ENCODE measurements at regions not wholly inside any gene's neighbourhood (a gene's known extent, or its start where the extent isn't known, plus 50 kb on each side); places are given as distances from the start of the nearest gene placed in this dataset.

DNA sequence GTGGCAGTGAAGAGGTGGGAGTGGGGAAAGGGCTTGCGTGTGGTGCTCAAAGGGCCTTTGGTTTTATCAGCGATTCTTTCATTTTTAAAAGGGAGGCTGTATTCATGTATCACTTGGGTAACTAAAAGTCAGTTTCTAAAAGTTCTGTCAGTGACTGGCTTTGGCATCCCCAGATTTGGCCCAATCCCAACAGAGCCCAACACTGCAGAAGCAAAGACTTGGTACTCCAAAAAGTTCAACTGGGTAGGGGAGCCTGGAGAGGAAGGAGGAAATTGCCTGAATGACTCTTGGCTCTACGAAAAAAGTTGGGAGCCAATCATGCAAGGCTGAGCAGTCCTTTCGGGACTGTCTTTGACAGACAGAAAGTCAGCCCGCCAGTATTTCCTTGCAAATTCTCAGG, 54.5 kb upstream of the COL13A1 start:
- H3K27ac ChIP-seq: no peak overlapping the region
- intact Hi-C loops (cut with DNase I; ENCODE audit: low total_unique reads): no loop called here
- H3K27me3 ChIP-seq: no peaks in the 10 kb centered on the region
- TF ChIP-seq, protein P1, sequence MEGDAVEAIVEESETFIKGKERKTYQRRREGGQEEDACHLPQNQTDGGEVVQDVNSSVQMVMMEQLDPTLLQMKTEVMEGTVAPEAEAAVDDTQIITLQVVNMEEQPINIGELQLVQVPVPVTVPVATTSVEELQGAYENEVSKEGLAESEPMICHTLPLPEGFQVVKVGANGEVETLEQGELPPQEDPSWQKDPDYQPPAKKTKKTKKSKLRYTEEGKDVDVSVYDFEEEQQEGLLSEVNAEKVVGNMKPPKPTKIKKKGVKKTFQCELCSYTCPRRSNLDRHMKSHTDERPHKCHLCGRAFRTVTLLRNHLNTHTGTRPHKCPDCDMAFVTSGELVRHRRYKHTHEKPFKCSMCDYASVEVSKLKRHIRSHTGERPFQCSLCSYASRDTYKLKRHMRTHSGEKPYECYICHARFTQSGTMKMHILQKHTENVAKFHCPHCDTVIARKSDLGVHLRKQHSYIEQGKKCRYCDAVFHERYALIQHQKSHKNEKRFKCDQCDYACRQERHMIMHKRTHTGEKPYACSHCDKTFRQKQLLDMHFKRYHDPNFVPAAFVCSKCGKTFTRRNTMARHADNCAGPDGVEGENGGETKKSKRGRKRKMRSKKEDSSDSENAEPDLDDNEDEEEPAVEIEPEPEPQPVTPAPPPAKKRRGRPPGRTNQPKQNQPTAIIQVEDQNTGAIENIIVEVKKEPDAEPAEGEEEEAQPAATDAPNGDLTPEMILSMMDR (IDR thresholded peaks at IDR 0.05): no peak
- no peak for TF ChIP-seq POLR2AphosphoS5 (IDR thresholded peaks at IDR 0.05)
- TF ChIP-seq POLR2A (IDR thresholded peaks at IDR 0.05): no peak
- no peaks in the 10 kb centered on the region for H3K36me3 ChIP-seq
- no peak overlapping the region for H3K4me3 ChIP-seq
- H3K4me1 ChIP-seq: no peaks in the 10 kb centered on the region
- DNase-seq (ENCODE audit: low spot score in 2 of 2): no peak
- H3K9me3 ChIP-seq: no peaks in the 10 kb centered on the region

DNA sequence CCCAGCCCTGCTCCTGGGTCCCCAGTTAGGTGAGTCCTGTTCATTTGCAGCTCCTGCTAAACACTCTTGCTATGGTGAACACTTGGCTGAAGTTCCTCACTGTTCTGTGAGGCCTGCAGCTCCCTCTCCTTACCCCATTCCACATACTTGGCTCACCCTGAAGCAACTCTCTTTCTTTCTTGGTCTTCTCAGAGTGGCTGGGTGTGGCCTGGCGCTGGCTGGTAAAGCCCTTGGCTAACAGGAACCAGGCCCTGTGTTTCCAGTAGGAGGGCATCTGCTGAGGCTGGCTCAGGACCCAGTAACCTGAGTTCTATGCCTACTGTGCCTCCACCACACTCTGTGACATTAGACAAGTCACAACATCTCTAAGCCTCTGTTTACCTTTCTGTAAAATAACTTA, 53.1 kb upstream of the COL13A1 start:
- Histone ChIP-seq H3K4me1 (no peaks in the 10 kb centered on the region), H3K4me3 (no peak overlapping the region), H3K27me3 (no peaks in the 10 kb centered on the region), H3K9me3 (no peaks in the 10 kb centered on the region), H3K27ac (no peak overlapping the region), H3K36me3 (no peaks in the 10 kb centered on the region)
- intact Hi-C loops (cut with DNase I; ENCODE audit: low total_unique reads): no loop called here
- TF ChIP-seq, protein P1 (IDR thresholded peaks at IDR 0.05): no peak
- no peak for TF ChIP-seq POLR2A (IDR thresholded peaks at IDR 0.05)
- no peak for TF ChIP-seq POLR2AphosphoS5 (IDR thresholded peaks at IDR 0.05)
- DNase-seq (ENCODE audit: low spot score in 2 of 2): no peak

DNA sequence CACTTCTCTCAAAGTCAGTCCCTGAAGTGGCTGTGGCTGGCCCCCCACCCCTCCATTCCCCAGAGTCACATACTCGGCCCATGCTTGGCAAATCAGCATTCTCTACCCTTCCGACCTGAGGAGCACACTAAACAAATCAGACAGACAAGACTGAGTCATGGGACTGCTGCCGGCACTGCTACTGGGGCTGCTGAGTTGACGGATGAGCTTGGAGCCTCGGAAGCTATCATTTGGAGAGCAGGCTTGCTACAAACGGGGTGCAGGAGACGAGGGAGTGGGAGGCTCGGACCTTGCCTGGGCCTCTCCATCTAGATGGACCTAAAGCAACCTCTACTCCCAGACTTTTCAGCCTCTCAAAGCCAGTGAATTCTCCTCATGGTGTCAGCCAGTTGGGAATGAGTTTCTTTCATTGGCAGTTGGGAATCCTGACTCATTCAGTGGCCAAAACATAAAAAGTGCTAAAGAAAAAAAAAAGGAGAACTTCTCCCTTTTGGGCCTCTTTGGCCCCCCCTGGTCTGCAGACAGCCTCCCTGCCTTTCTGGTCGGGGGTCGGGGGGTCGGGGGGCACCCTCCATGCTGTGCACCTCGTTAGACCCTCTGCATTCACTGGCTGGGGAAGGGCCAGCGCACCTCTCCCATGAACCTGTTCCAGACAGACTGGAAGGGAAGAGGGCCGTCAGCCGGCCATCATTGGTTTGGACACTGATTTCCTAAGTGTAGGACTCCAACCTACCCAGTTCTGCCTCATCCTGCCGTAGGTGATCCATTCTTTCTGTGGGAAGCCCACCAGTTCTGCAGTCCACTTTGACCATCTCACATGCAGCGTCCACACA, 52.3 kb upstream of the COL13A1 start:
- intact Hi-C loops (cut with DNase I; ENCODE audit: low total_unique reads): no loop called here
- Histone ChIP-seq H3K27me3 (no peaks in the 10 kb centered on the region), H3K4me3 (no peak overlapping the region), H3K9me3 (no peaks in the 10 kb centered on the region), H3K36me3 (no peaks in the 10 kb centered on the region), H3K4me1 (no peaks in the 10 kb centered on the region), H3K27ac (no peak overlapping the region)
- no peak for TF ChIP-seq POLR2A (IDR thresholded peaks at IDR 0.05)
- TF ChIP-seq, protein P1 (IDR thresholded peaks at IDR 0.05): no peak
- TF ChIP-seq POLR2AphosphoS5 (IDR thresholded peaks at IDR 0.05): no peak
- DNase-seq (ENCODE audit: low spot score in 2 of 2): no peak

DNA sequence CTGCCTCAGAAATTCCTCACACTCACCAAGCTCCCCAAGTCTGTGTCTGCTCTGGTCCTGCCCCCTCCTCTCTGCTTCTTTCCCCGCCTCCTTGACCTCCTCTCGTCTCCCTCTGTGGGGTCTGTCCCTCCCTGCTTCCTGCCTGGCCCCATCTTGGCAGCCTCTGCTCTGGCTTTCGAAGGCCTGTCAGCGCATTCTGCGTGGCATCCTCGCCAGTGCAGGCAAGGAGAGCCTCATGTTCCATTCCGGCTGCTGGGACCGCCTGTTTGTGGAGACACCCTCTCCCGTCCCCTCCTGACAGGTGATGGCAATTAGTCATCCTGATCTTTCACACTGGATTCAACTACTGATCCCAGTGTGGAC, 51.7 kb upstream of the COL13A1 start:
- Histone ChIP-seq H3K4me1 (no peaks in the 10 kb centered on the region), H3K27ac (no peak overlapping the region), H3K4me3 (no peak overlapping the region), H3K36me3 (no peaks in the 10 kb centered on the region), H3K27me3 (no peaks in the 10 kb centered on the region), H3K9me3 (no peaks in the 10 kb centered on the region)
- intact Hi-C loops (cut with DNase I; ENCODE audit: low total_unique reads): no loop called here
- no peak for DNase-seq (ENCODE audit: low spot score in 2 of 2)
- TF ChIP-seq, protein P1 (IDR thresholded peaks at IDR 0.05): no peak
- TF ChIP-seq POLR2A (IDR thresholded peaks at IDR 0.05) (no peak), POLR2AphosphoS5 (IDR thresholded peaks at IDR 0.05) (no peak)

DNA sequence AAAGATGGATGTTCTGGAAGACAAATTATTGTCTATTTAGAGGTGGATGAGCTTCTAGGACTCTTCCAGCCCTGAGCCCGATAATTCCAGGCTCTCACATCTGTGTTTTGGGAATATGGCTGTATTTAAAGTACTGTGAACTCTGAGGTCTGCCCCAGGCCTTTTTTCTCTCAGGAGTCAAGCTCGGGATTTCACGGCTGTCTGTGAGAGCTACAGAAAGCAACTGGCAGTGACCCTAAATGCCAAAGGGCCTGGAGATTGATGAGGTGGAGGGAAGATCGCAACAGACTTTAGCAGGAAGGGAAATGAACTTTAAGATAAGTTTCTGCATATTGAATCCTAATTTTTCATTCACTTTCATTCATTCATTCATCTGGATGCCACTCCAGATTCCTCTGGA, 51.0 kb upstream of the COL13A1 start:
- intact Hi-C loops (cut with DNase I; ENCODE audit: low total_unique reads): no loop called here
- TF ChIP-seq POLR2A (IDR thresholded peaks at IDR 0.05): no peak
- TF ChIP-seq POLR2AphosphoS5 (IDR thresholded peaks at IDR 0.05): no peak
- Histone ChIP-seq H3K4me3 (no peak overlapping the region), H3K9me3 (no peaks in the 10 kb centered on the region), H3K27me3 (no peaks in the 10 kb centered on the region), H3K36me3 (no peaks in the 10 kb centered on the region), H3K4me1 (no peaks in the 10 kb centered on the region), H3K27ac (no peak overlapping the region)
- DNase-seq (ENCODE audit: low spot score in 2 of 2): no peak
